ENCODE measurements at regions not wholly inside any gene's neighbourhood (a gene's known extent, or its start where the extent isn't known, plus 50 kb on each side); places are given as distances from the start of the nearest gene placed in this dataset.

GRCh38 chr3:147305533-147306250 is 100.7 kb downstream of the ZIC4 start:
- H3K27ac ChIP-seq (ENCODE audit: low read length): no peak overlapping the region
- no peak overlapping the region for H3K9ac ChIP-seq (ENCODE audit: low read depth, low read length)
- H3K36me3 ChIP-seq (ENCODE audit: insufficient read depth, low read length): no peaks in the 10 kb centered on the region
- no peak for TF ChIP-seq EZH2 (IDR thresholded peaks at IDR 0.05; ENCODE audit: borderline replicate concordance, low read depth, low read length, severe bottlenecking)
- TF ChIP-seq CTCF (IDR thresholded peaks at IDR 0.05; ENCODE audit: borderline replicate concordance, extremely low read depth, low read length, poor library complexity, severe bottlenecking): no peak
- no peaks in the 10 kb centered on the region for H3K4me1 ChIP-seq (ENCODE audit: insufficient read depth, low read length)
- no peaks in the 10 kb centered on the region for H3K27me3 ChIP-seq (ENCODE audit: insufficient read depth, low read length, poor library complexity)
- DNase-seq: no peak
- no peak overlapping the region for H3K4me2 ChIP-seq (ENCODE audit: insufficient read depth, low read length)
- H3K9me3 ChIP-seq (ENCODE audit: insufficient read depth, low read length, severe bottlenecking): no peaks in the 10 kb centered on the region
- no peaks in the 10 kb centered on the region for H3K79me2 ChIP-seq (ENCODE audit: insufficient read depth, low read length)
- no peak for ATAC-seq (ENCODE audit: insufficient read depth, low read depth)
- no peak overlapping the region for H2AFZ ChIP-seq (ENCODE audit: low read depth, low read length)
- no peaks in the 10 kb centered on the region for H4K20me1 ChIP-seq (ENCODE audit: insufficient read depth, low read length)
- no peak overlapping the region for H3K4me3 ChIP-seq (ENCODE audit: low read depth in 1 of 2, low read length in 2 of 2)

GRCh38 chr3:147304756-147305155 is 101.6 kb downstream of the ZIC4 start:
- Histone ChIP-seq H3K27me3 (ENCODE audit: insufficient read depth, low read length, poor library complexity) (no peaks in the 10 kb centered on the region), H3K9me3 (ENCODE audit: insufficient read depth, low read length, severe bottlenecking) (no peaks in the 10 kb centered on the region), H3K36me3 (ENCODE audit: insufficient read depth, low read length) (no peaks in the 10 kb centered on the region), H3K4me2 (ENCODE audit: insufficient read depth, low read length) (no peak overlapping the region), H3K9ac (ENCODE audit: low read depth, low read length) (no peak overlapping the region), H3K79me2 (ENCODE audit: insufficient read depth, low read length) (no peaks in the 10 kb centered on the region), H2AFZ (ENCODE audit: low read depth, low read length) (no peak overlapping the region), H3K4me1 (ENCODE audit: insufficient read depth, low read length) (no peaks in the 10 kb centered on the region), H3K27ac (ENCODE audit: low read length) (no peak overlapping the region), H3K4me3 (ENCODE audit: low read depth in 1 of 2, low read length in 2 of 2) (no peak overlapping the region), H4K20me1 (ENCODE audit: insufficient read depth, low read length) (no peaks in the 10 kb centered on the region)
- DNase-seq (no peak), ATAC-seq (ENCODE audit: insufficient read depth, low read depth) (no peak)
- TF ChIP-seq EZH2 (IDR thresholded peaks at IDR 0.05; ENCODE audit: borderline replicate concordance, low read depth, low read length, severe bottlenecking): no peak
- TF ChIP-seq CTCF (IDR thresholded peaks at IDR 0.05; ENCODE audit: borderline replicate concordance, extremely low read depth, low read length, poor library complexity, severe bottlenecking): no peak

GRCh38 chr3:147301781-147302180 is 104.6 kb downstream of the ZIC4 start:
- Histone ChIP-seq H3K9me3 (ENCODE audit: insufficient read depth, low read length, severe bottlenecking) (no peaks in the 10 kb centered on the region), H3K9ac (ENCODE audit: low read depth, low read length) (no peak overlapping the region), H3K27me3 (ENCODE audit: insufficient read depth, low read length, poor library complexity) (no peaks in the 10 kb centered on the region), H3K79me2 (ENCODE audit: insufficient read depth, low read length) (no peaks in the 10 kb centered on the region), H3K4me3 (ENCODE audit: low read depth in 1 of 2, low read length in 2 of 2) (no peak overlapping the region), H4K20me1 (ENCODE audit: insufficient read depth, low read length) (no peaks in the 10 kb centered on the region), H3K36me3 (ENCODE audit: insufficient read depth, low read length) (no peaks in the 10 kb centered on the region), H2AFZ (ENCODE audit: low read depth, low read length) (no peak overlapping the region), H3K4me1 (ENCODE audit: insufficient read depth, low read length) (no peaks in the 10 kb centered on the region), H3K4me2 (ENCODE audit: insufficient read depth, low read length) (no peak overlapping the region), H3K27ac (ENCODE audit: low read length) (no peak overlapping the region)
- TF ChIP-seq CTCF (IDR thresholded peaks at IDR 0.05; ENCODE audit: borderline replicate concordance, extremely low read depth, low read length, poor library complexity, severe bottlenecking): no peak
- TF ChIP-seq EZH2 (IDR thresholded peaks at IDR 0.05; ENCODE audit: borderline replicate concordance, low read depth, low read length, severe bottlenecking): no peak
- DNase-seq (no peak), ATAC-seq (ENCODE audit: insufficient read depth, low read depth) (no peak)
